ENCODE measurements at regions not wholly inside any gene's neighbourhood (a gene's known extent, or its start where the extent isn't known, plus 50 kb on each side); places are given as distances from the start of the nearest gene placed in this dataset.

GRCh38 chr12:111074965-111075364, 154.6 kb upstream of the MYL2 start:
- DNase-seq, result no peak

GRCh38 chr12:111074559-111074958, 154.2 kb upstream of the MYL2 start:
- no peak for DNase-seq

- no peak for DNase-seq
These were observed 153.0 kb upstream of the MYL2 start for GRCh38 chr12:111073370-111073769.

GRCh38 chr12:111072299-111072698, 151.9 kb upstream of the MYL2 start:
- DNase-seq, result no peak

- DNase-seq, result no peak
These were observed 149.5 kb upstream of the MYL2 start for GRCh38 chr12:111069886-111070285.

GRCh38 chr12:111068290-111068689, 147.9 kb upstream of the MYL2 start:
- DNase-seq, result no peak

- DNase-seq, result no peak
These were observed 147.1 kb upstream of the MYL2 start for GRCh38 chr12:111067498-111067897.

GRCh38 chr12:111066744-111067437, 146.5 kb upstream of the MYL2 start:
- DNase-seq, result peak; percentile 2

- DNase-seq, result no peak
These were observed 144.6 kb upstream of the MYL2 start for GRCh38 chr12:111064982-111065381.

GRCh38 chr12:111064154-111064553, 143.8 kb upstream of the MYL2 start:
- DNase-seq, result no peak

- DNase-seq, result no peak
These were observed 143.1 kb upstream of the MYL2 start for GRCh38 chr12:111063295-111064026.

- DNase-seq, result no peak
These were observed 137.5 kb upstream of the MYL2 start for GRCh38 chr12:111057701-111058425.

- DNase-seq, result peak; percentile 46
These were observed 136.5 kb upstream of the MYL2 start for GRCh38 chr12:111056618-111057521.

GRCh38 chr12:111055181-111055880, 135.0 kb upstream of the MYL2 start:
- no peak for DNase-seq

GRCh38 chr12:111048991-111049390, 128.6 kb upstream of the MYL2 start:
- DNase-seq, result no peak

- no peak for DNase-seq
These were observed 126.5 kb upstream of the MYL2 start for GRCh38 chr12:111046896-111047295.

GRCh38 chr12:111045941-111046340, 125.6 kb upstream of the MYL2 start:
- no peak for DNase-seq

GRCh38 chr12:111041091-111041490, 120.7 kb upstream of the MYL2 start:
- DNase-seq, result no peak

GRCh38 chr12:111040690-111041089, 120.3 kb upstream of the MYL2 start:
- DNase-seq, result no peak

- DNase-seq, result no peak
These were observed 118.6 kb upstream of the MYL2 start for GRCh38 chr12:111038941-111039340.

- DNase-seq, result no peak
These were observed 117.7 kb upstream of the MYL2 start for GRCh38 chr12:111038077-111038476.

- no peak for DNase-seq
These were observed 116.7 kb upstream of the MYL2 start for GRCh38 chr12:111037047-111037446.
